Common myeloid progenitor, CD34-positive (primary cell): ENCODE measurements at regions not wholly inside any gene's neighbourhood (a gene's known extent, or its start where the extent isn't known, plus 50 kb on each side); places are given as distances from the start of the nearest gene placed in this dataset.
"Not testable (repeated sequence)": the region's sequence is repeated elsewhere in the genome, so short reads cannot be mapped to it uniquely, and the experiment has no call there.

ENCODE experiments used
- CTCF ChIA-PET: fragments of 350-600 bp; sonication (Branson Sonifier 250); formaldehyde crosslinking; loops from one replicate; lab custom pipeline; 2021; ENCODE audit warnings: antibody characterized with exemption; lab: Charles Lee
- POLR2A ChIA-PET: fragments of 350-600 bp; sonication (Branson Sonifier 250); formaldehyde crosslinking; loops from one replicate; lab custom pipeline; 2021; ENCODE audit warnings: antibody characterized with exemption; lab: Charles Lee
- DNase-seq, 3 donors: peaks; one replicate each; pipeline versions ENCODE4 v3.0.0 to v3.0.0-alpha.2; 2013
- H3K27ac ChIP-seq, 2 experiments: 1 replicate in 1 of 2; 2 replicates in 1 of 2; pipeline ENCODE4 v1.7.0; 2013; ENCODE audit warnings: inconsistent platforms in 2 of 2, low read length in 2 of 2, mild to moderate bottlenecking in 2 of 2, low read depth in 1 of 2, moderate library complexity in 1 of 2; ENCODE audit not compliant: severe bottlenecking in 2 of 2, insufficient read depth in 1 of 2, poor library complexity in 1 of 2
- H3K27me3 ChIP-seq, 5 experiments: replicated peaks in 2 of 5; 1 replicate in 3 of 5; 2 replicates in 2 of 5; pipeline versions ENCODE4 v1.6.1 to v1.7.0; 2013; ENCODE audit warnings: low read length in 4 of 5, mild to moderate bottlenecking in 2 of 5, moderate library complexity in 2 of 5, inconsistent platforms in 1 of 5; ENCODE audit not compliant: insufficient read depth in 5 of 5, control insufficient read depth in 4 of 5
- H3K36me3 ChIP-seq, 4 experiments: 1 replicate in 2 of 4; 2 replicates in 2 of 4; pipeline versions ENCODE4 v1.6.1 to v1.7.0; 2013; ENCODE audit warnings: low read length in 3 of 4, control low read depth in 1 of 4, mild to moderate bottlenecking in 1 of 4; ENCODE audit not compliant: control insufficient read depth in 4 of 4, insufficient read depth in 4 of 4
- H3K4me1 ChIP-seq, 4 experiments: 1 replicate in 3 of 4; 2 replicates in 1 of 4; pipeline versions ENCODE4 v1.6.1 to v1.7.1; 2013; ENCODE audit warnings: low read length in 3 of 4, mild to moderate bottlenecking in 3 of 4, control low read depth in 1 of 4, inconsistent platforms in 1 of 4, moderate library complexity in 1 of 4; ENCODE audit not compliant: control insufficient read depth in 4 of 4, insufficient read depth in 4 of 4; ENCODE audit errors: control extremely low read depth in 1 of 4
- H3K4me3 ChIP-seq, 7 experiments: 1 replicate in 4 of 7; 2 replicates in 3 of 7; pipeline versions ENCODE4 v1.5.1 to v1.7.0; 2013; ENCODE audit warnings: mild to moderate bottlenecking in 7 of 7, low read length in 6 of 7, moderate library complexity in 6 of 7, inconsistent platforms in 2 of 7, low read depth in 2 of 7, control low read depth in 1 of 7; ENCODE audit not compliant: insufficient read depth in 4 of 7, control insufficient read depth in 1 of 7; ENCODE audit errors: extremely low read depth in 1 of 7
- H3K9me3 ChIP-seq, 5 experiments: 1 replicate in 4 of 5; 2 replicates in 1 of 5; pipeline versions ENCODE4 v1.6.1 to v1.7.1; 2013; ENCODE audit warnings: low read length in 4 of 5, mild to moderate bottlenecking in 2 of 5, inconsistent platforms in 1 of 5, low read depth in 1 of 5, moderate library complexity in 1 of 5; ENCODE audit not compliant: control insufficient read depth in 4 of 5, insufficient read depth in 2 of 5; ENCODE audit errors: control extremely low read depth in 1 of 5
- WGBS: methylation state at CpG from one replicate; pipeline ENCODE4 v1.1.5; 2013; ENCODE audit not compliant: insufficient coverage; 5-methylcytosine and 5-hydroxymethylcytosine counted together

- Histone ChIP-seq H3K4me3 (no peak overlapping the region), H3K36me3 (no peaks in the 10 kb centered on the region), H3K4me1 (no peaks in the 10 kb centered on the region), H3K27me3 (peaks cover 0 to 4% (median 0%) of the 10 kb centered on the region in 5 experiments), H3K9me3 (peaks cover 0 to 7% (median under 1%) of the 10 kb centered on the region in 5 experiments), H3K27ac (no peak overlapping the region)
- 80% methylated on average over 2 of the region's 4 CpGs for WGBS
- ChIA-PET POLR2A (no interaction called here), CTCF (no interaction called here)
- DNase-seq: no peak
Measured at GRCh38 chr1:233460692-233461091, 133.2 kb downstream of the MAP3K21 start.

GRCh38 chr1:233461847-233462246 lies 134.3 kb downstream of the MAP3K21 start:
- H3K27ac ChIP-seq: no peak overlapping the region
- no peak overlapping the region for H3K4me3 ChIP-seq
- H3K9me3 ChIP-seq: peaks cover 0 to 10% (median 4%) of the 10 kb centered on the region in 5 experiments
- POLR2A ChIA-PET: no interaction called here
- no peaks in the 10 kb centered on the region for H3K4me1 ChIP-seq
- H3K27me3 ChIP-seq: peaks cover 0 to 3% (median 0%) of the 10 kb centered on the region in 5 experiments
- CTCF ChIA-PET: no interaction called here
- no CpG with 5 or more reads among the region's 1 CpG for WGBS
- no peak for DNase-seq
- no peaks in the 10 kb centered on the region for H3K36me3 ChIP-seq

- no peak for DNase-seq
- WGBS: no CpG with 5 or more reads among the region's 3 CpGs
- CTCF ChIA-PET: no interaction called here
- POLR2A ChIA-PET: no interaction called here
- H3K4me3 ChIP-seq: no peak overlapping the region
- H3K36me3 ChIP-seq: no peaks in the 10 kb centered on the region
- no peaks in the 10 kb centered on the region for H3K27me3 ChIP-seq
- peaks cover 0 to 10% (median 4%) of the 10 kb centered on the region in 5 experiments for H3K9me3 ChIP-seq
- H3K27ac ChIP-seq: no peak overlapping the region
- no peaks in the 10 kb centered on the region for H3K4me1 ChIP-seq
Measured at GRCh38 chr1:233463333-233463732, 135.8 kb downstream of the MAP3K21 start.

- Histone ChIP-seq H3K4me1 (no peaks in the 10 kb centered on the region), H3K27ac (no peak overlapping the region), H3K36me3 (no peaks in the 10 kb centered on the region), H3K4me3 (no peak overlapping the region), H3K27me3 (no peaks in the 10 kb centered on the region), H3K9me3 (peaks cover 0 to 10% (median 4%) of the 10 kb centered on the region in 5 experiments)
- POLR2A ChIA-PET: no interaction called here
- 96% methylated on average over 34 of the region's 34 CpGs for WGBS
- DNase-seq: no peak
- CTCF ChIA-PET: no interaction called here
Measured at GRCh38 chr1:233465745-233466343, 138.3 kb downstream of the MAP3K21 start.

GRCh38 chr1:233470741-233471499 lies 143.0 kb upstream of the KCNK1 start:
- CTCF ChIA-PET: no interaction called here
- H3K27me3 ChIP-seq: no peaks in the 10 kb centered on the region
- WGBS: 66% methylated on average over 4 of the region's 6 CpGs
- POLR2A ChIA-PET: no interaction called here
- H3K27ac ChIP-seq: no peak overlapping the region
- no peak overlapping the region for H3K4me3 ChIP-seq
- H3K4me1 ChIP-seq: no peaks in the 10 kb centered on the region
- H3K36me3 ChIP-seq: no peaks in the 10 kb centered on the region
- DNase-seq: no peak
- peaks cover 0 to under 1% (median 0%) of the 10 kb centered on the region in 5 experiments for H3K9me3 ChIP-seq

- H3K27ac ChIP-seq, CTCF ChIA-PET, POLR2A ChIA-PET, H3K27me3 ChIP-seq, H3K9me3 ChIP-seq, H3K4me1 ChIP-seq, DNase-seq, H3K4me3 ChIP-seq, H3K36me3 ChIP-seq: not testable (repeated sequence)
- WGBS: 100% methylated on average over 3 of the region's 3 CpGs
Measured at GRCh38 chr1:233471851-233472250, 142.1 kb upstream of the KCNK1 start.

GRCh38 chr1:233472796-233473195 lies 141.1 kb upstream of the KCNK1 start:
- H3K27ac ChIP-seq, H3K4me3 ChIP-seq, H3K4me1 ChIP-seq, H3K36me3 ChIP-seq, CTCF ChIA-PET, POLR2A ChIA-PET, DNase-seq, H3K9me3 ChIP-seq, H3K27me3 ChIP-seq: not testable (repeated sequence)
- WGBS: 86% methylated on average over 7 of the region's 7 CpGs
